ENCODE measurements at regions not wholly inside any gene's neighbourhood (a gene's known extent, or its start where the extent isn't known, plus 50 kb on each side); places are given as distances from the start of the nearest gene placed in this dataset.

DNA sequence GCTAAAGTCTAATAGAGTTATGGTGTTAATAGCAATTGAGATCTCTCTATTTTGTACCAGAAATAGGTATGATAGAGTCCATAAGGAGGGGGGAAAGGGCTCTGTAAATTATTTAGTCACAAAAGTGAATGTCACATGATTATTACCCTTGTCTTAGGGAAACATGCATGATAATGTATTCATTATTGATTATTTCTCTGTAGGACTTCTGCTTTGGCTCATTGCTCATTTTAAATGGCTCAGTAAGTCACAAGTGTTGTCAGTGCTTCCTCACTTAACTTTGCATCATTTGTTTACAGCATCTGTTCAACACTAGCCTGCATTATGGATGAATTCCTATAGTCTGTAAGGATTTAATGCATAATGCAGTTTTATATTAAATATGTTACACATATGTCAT, 788.8 kb upstream of the EDIL3 start:
- H3K9me3 ChIP-seq (ENCODE audit: control insufficient read depth in 4 of 4, low read length in 3 of 4), result no peaks in the 10 kb centered on the region
- no peak for DNase-seq (ENCODE audit: low spot score)
- TF ChIP-seq RXRA (IDR thresholded peaks at IDR 0.05) (no peak), HNF4A (conservative IDR thresholded peaks at IDR 0.05) (no peak), YY1 (IDR thresholded peaks at IDR 0.05) (no peak), GABPA (IDR thresholded peaks at IDR 0.05 in 1 of 2, conservative IDR thresholded peaks at IDR 0.05 in 1 of 2) (no peak)
- H3K4me3 ChIP-seq (ENCODE audit: low read depth in 1 of 3, low read length in 3 of 3), result no peak overlapping the region
- H3K27ac ChIP-seq (ENCODE audit: low read depth in 1 of 2, low read length in 2 of 2), result no peak overlapping the region
- no peaks in the 10 kb centered on the region for H3K4me1 ChIP-seq (ENCODE audit: control insufficient read depth in 4 of 4, insufficient read depth in 4 of 4, low read length in 3 of 4)
- H3K36me3 ChIP-seq (ENCODE audit: control insufficient read depth in 4 of 4, insufficient read depth in 3 of 4, low read depth in 1 of 4, low read length in 3 of 4), result no peaks in the 10 kb centered on the region
- no peak overlapping the region for H3K9ac ChIP-seq (ENCODE audit: low read depth in 1 of 2, low read length in 2 of 2)
- H3K27me3 ChIP-seq (ENCODE audit: control insufficient read depth in 4 of 4, insufficient read depth in 4 of 4, low read length in 3 of 4), result no peaks in the 10 kb centered on the region

GRCh38 chr5:85182344-85182743, 797.7 kb upstream of the EDIL3 start:
- peaks cover 0 to 3% (median 0%) of the 10 kb centered on the region in 4 donors for H3K27me3 ChIP-seq (ENCODE audit: control insufficient read depth in 4 of 4, insufficient read depth in 4 of 4, low read length in 3 of 4)

GRCh38 chr5:85204289-85204688, 819.6 kb upstream of the EDIL3 start:
- DNase-seq (ENCODE audit: low spot score), result no peak
- no peaks in the 10 kb centered on the region for H3K4me1 ChIP-seq (ENCODE audit: control insufficient read depth in 4 of 4, insufficient read depth in 4 of 4, low read length in 3 of 4)
- peaks cover 0 to 5% (median 0%) of the 10 kb centered on the region in 4 donors for H3K9me3 ChIP-seq (ENCODE audit: control insufficient read depth in 4 of 4, low read length in 3 of 4)
- H3K27ac ChIP-seq (ENCODE audit: low read depth in 1 of 2, low read length in 2 of 2), result no peak overlapping the region
- TF ChIP-seq YY1 (IDR thresholded peaks at IDR 0.05), result no peak
- no peak overlapping the region for H3K9ac ChIP-seq (ENCODE audit: low read depth in 1 of 2, low read length in 2 of 2)
- no peaks in the 10 kb centered on the region for H3K27me3 ChIP-seq (ENCODE audit: control insufficient read depth in 4 of 4, insufficient read depth in 4 of 4, low read length in 3 of 4)
- no peak overlapping the region for H3K4me3 ChIP-seq (ENCODE audit: low read depth in 1 of 3, low read length in 3 of 3)
- H3K36me3 ChIP-seq (ENCODE audit: control insufficient read depth in 4 of 4, insufficient read depth in 3 of 4, low read depth in 1 of 4, low read length in 3 of 4), result no peaks in the 10 kb centered on the region
- 84% methylated on average over 11 of the region's 11 CpGs for WGBS

More at GRCh38 chr5:85182344-85182743, 797.7 kb upstream of the EDIL3 start:
- H3K4me1 ChIP-seq (ENCODE audit: control insufficient read depth in 4 of 4, insufficient read depth in 4 of 4, low read length in 3 of 4), result no peaks in the 10 kb centered on the region
- no peak for TF ChIP-seq MAX (IDR thresholded peaks at IDR 0.05)
- TF ChIP-seq TAF1 (conservative IDR thresholded peaks at IDR 0.05), result no peak
- TF ChIP-seq RAD21 (IDR thresholded peaks at IDR 0.05), result no peak
- TF ChIP-seq ATF3 (IDR thresholded peaks at IDR 0.05), result no peak
- no peak overlapping the region for H3K27ac ChIP-seq (ENCODE audit: low read depth in 1 of 2, low read length in 2 of 2)
- WGBS, result 90% methylated on average over 12 of the region's 12 CpGs
- H3K9me3 ChIP-seq (ENCODE audit: control insufficient read depth in 4 of 4, low read length in 3 of 4), result no peaks in the 10 kb centered on the region
- H3K9ac ChIP-seq (ENCODE audit: low read depth in 1 of 2, low read length in 2 of 2), result no peak overlapping the region
- H3K4me3 ChIP-seq (ENCODE audit: low read depth in 1 of 3, low read length in 3 of 3), result no peak overlapping the region
- no peaks in the 10 kb centered on the region for H3K36me3 ChIP-seq (ENCODE audit: control insufficient read depth in 4 of 4, insufficient read depth in 3 of 4, low read depth in 1 of 4, low read length in 3 of 4)
- no peak for DNase-seq (ENCODE audit: low spot score)

- Histone ChIP-seq H3K27ac (ENCODE audit: low read depth in 1 of 2, low read length in 2 of 2) (no peak overlapping the region), H3K36me3 (ENCODE audit: control insufficient read depth in 4 of 4, insufficient read depth in 3 of 4, low read depth in 1 of 4, low read length in 3 of 4) (no peaks in the 10 kb centered on the region), H3K9me3 (ENCODE audit: control insufficient read depth in 4 of 4, low read length in 3 of 4) (peaks cover 0 to 5% (median 0%) of the 10 kb centered on the region in 4 donors), H3K27me3 (ENCODE audit: control insufficient read depth in 4 of 4, insufficient read depth in 4 of 4, low read length in 3 of 4) (no peaks in the 10 kb centered on the region), H3K4me3 (ENCODE audit: low read depth in 1 of 3, low read length in 3 of 3) (no peak overlapping the region), H3K9ac (ENCODE audit: low read depth in 1 of 2, low read length in 2 of 2) (no peak overlapping the region), H3K4me1 (ENCODE audit: control insufficient read depth in 4 of 4, insufficient read depth in 4 of 4, low read length in 3 of 4) (no peaks in the 10 kb centered on the region)
- DNase-seq (ENCODE audit: low spot score), result no peak
- WGBS, result 67% methylated on average over 1 of the region's 1 CpG
- TF ChIP-seq EGR1 (IDR thresholded peaks at IDR 0.05; ENCODE audit: low read depth in 2 of 2) (no peak), GABPA (IDR thresholded peaks at IDR 0.05 in 1 of 2, conservative IDR thresholded peaks at IDR 0.05 in 1 of 2) (no peak), RAD21 (IDR thresholded peaks at IDR 0.05) (no peak), ZBTB33 (IDR thresholded peaks at IDR 0.05) (no peak), HNF4A (conservative IDR thresholded peaks at IDR 0.05) (no peak), SP1 (IDR thresholded peaks at IDR 0.05) (no peak), JUND (IDR thresholded peaks at IDR 0.05) (no peak), FOXA2 (IDR thresholded peaks at IDR 0.05) (no peak), TAF1 (conservative IDR thresholded peaks at IDR 0.05) (no peak), YY1 (IDR thresholded peaks at IDR 0.05) (no peak), FOXA1 (IDR thresholded peaks at IDR 0.05) (no peak), MAX (IDR thresholded peaks at IDR 0.05) (no peak), NR2F2 (IDR thresholded peaks at IDR 0.05) (no peak), HNF4G (IDR thresholded peaks at IDR 0.05) (no peak)
- TF ChIP-seq, protein P1, sequence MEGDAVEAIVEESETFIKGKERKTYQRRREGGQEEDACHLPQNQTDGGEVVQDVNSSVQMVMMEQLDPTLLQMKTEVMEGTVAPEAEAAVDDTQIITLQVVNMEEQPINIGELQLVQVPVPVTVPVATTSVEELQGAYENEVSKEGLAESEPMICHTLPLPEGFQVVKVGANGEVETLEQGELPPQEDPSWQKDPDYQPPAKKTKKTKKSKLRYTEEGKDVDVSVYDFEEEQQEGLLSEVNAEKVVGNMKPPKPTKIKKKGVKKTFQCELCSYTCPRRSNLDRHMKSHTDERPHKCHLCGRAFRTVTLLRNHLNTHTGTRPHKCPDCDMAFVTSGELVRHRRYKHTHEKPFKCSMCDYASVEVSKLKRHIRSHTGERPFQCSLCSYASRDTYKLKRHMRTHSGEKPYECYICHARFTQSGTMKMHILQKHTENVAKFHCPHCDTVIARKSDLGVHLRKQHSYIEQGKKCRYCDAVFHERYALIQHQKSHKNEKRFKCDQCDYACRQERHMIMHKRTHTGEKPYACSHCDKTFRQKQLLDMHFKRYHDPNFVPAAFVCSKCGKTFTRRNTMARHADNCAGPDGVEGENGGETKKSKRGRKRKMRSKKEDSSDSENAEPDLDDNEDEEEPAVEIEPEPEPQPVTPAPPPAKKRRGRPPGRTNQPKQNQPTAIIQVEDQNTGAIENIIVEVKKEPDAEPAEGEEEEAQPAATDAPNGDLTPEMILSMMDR (IDR thresholded peaks at IDR 0.05; ENCODE audit: low read depth, low read length, missing input control), result no peak
Observed at GRCh38 chr5:85205430-85205829, 820.8 kb upstream of the EDIL3 start.

Measured in liver (tissue), 8 donors.